HG02870 (cell line): ENCODE measurements at regions not wholly inside any gene's neighbourhood (a gene's known extent, or its start where the extent isn't known, plus 50 kb on each side); places are given as distances from the start of the nearest gene placed in this dataset.
"Not testable (repeated sequence)": the region's sequence is repeated elsewhere in the genome, so short reads cannot be mapped to it uniquely, and the experiment has no call there.

Experiments used
- ATAC-seq: cut with Tn5 transposase; IDR thresholded peaks from one replicate; pipeline ENCODE4 v1.9.1; 2021; ENCODE audit warnings: mild to moderate bottlenecking, moderate library complexity; ENCODE audit not compliant: unreplicated experiment

- no peak for ATAC-seq
These were observed 641.6 kb downstream of the ANKRD50 start for GRCh38 chr4:124070688-124071484.

GRCh38 chr4:124075276-124075675 is 637.3 kb downstream of the ANKRD50 start:
- not testable (repeated sequence) for ATAC-seq

- no peak for ATAC-seq
These were observed 633.3 kb downstream of the ANKRD50 start for GRCh38 chr4:124079174-124079780.

- no peak for ATAC-seq
These were observed 628.8 kb downstream of the ANKRD50 start for GRCh38 chr4:124083711-124084110.

- no peak for ATAC-seq
These were observed 626.9 kb downstream of the ANKRD50 start for GRCh38 chr4:124085561-124086180.

- ATAC-seq: no peak
These were observed 622.5 kb downstream of the ANKRD50 start for GRCh38 chr4:124090021-124090420.

GRCh38 chr4:124092101-124092500 is 620.4 kb downstream of the ANKRD50 start:
- no peak for ATAC-seq

GRCh38 chr4:124092541-124092984 is 620.0 kb downstream of the ANKRD50 start:
- no peak for ATAC-seq

GRCh38 chr4:124095621-124096020 is 616.9 kb downstream of the ANKRD50 start:
- ATAC-seq: no peak

GRCh38 chr4:124096290-124096689 is 616.2 kb downstream of the ANKRD50 start:
- no peak for ATAC-seq

- ATAC-seq: no peak
These were observed 615.1 kb downstream of the ANKRD50 start for GRCh38 chr4:124097447-124097846.

GRCh38 chr4:124104101-124104500 is 608.4 kb downstream of the ANKRD50 start:
- ATAC-seq: no peak

- no peak for ATAC-seq
These were observed 607.9 kb downstream of the ANKRD50 start for GRCh38 chr4:124104628-124105027.

GRCh38 chr4:124105212-124105611 is 607.3 kb downstream of the ANKRD50 start:
- no peak for ATAC-seq

GRCh38 chr4:124111411-124111810 is 601.1 kb downstream of the ANKRD50 start:
- ATAC-seq: no peak

GRCh38 chr4:124111922-124112321 is 600.6 kb downstream of the ANKRD50 start:
- ATAC-seq: peak; percentile 74

- ATAC-seq: no peak
These were observed 594.5 kb downstream of the ANKRD50 start for GRCh38 chr4:124118061-124118460.

GRCh38 chr4:124121461-124121971 is 591.0 kb downstream of the ANKRD50 start:
- ATAC-seq: no peak

- ATAC-seq: no peak
These were observed 589.4 kb downstream of the ANKRD50 start for GRCh38 chr4:124123181-124123580.

- ATAC-seq: no peak
These were observed 588.8 kb downstream of the ANKRD50 start for GRCh38 chr4:124123721-124124120.

GRCh38 chr4:124131324-124131723 is 581.2 kb downstream of the ANKRD50 start:
- ATAC-seq: not testable (repeated sequence)

- ATAC-seq: no peak
These were observed 580.4 kb downstream of the ANKRD50 start for GRCh38 chr4:124132161-124132560.
